ENCODE measurements at regions not wholly inside any gene's neighbourhood (a gene's known extent, or its start where the extent isn't known, plus 50 kb on each side); places are given as distances from the start of the nearest gene placed in this dataset.
"Not testable (repeated sequence)": the region's sequence is repeated elsewhere in the genome, so short reads cannot be mapped to it uniquely, and the experiment has no call there.

DNA sequence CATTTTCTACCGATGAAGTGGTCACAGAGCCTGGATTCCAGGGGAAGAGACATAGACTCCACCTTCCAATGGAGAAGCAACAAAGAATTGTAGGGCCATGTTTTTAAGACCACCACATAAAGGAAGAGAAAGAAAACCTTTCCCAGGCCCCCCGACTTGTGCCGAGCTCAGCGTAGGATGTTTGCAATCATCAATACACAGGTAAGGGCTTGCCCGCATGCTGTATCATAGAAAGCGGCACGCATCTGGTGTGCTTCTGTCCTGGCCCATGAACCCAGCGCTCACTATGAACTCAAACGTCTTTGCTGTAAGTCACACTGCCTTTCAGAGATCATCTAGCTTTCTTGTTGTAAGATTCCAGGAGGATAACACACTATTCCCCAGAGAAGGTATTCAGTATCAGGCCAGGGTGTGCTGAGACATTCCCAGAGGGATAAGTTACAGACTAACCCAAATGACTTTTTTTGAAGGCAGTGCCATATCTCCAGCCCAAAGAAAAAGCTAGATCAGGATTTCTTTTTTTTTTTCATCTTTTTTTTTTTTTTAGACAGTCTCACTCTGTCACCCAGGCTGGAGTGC lies 79.5 kb upstream of the RPL38 start:
- TF ChIP-seq, protein P1, sequence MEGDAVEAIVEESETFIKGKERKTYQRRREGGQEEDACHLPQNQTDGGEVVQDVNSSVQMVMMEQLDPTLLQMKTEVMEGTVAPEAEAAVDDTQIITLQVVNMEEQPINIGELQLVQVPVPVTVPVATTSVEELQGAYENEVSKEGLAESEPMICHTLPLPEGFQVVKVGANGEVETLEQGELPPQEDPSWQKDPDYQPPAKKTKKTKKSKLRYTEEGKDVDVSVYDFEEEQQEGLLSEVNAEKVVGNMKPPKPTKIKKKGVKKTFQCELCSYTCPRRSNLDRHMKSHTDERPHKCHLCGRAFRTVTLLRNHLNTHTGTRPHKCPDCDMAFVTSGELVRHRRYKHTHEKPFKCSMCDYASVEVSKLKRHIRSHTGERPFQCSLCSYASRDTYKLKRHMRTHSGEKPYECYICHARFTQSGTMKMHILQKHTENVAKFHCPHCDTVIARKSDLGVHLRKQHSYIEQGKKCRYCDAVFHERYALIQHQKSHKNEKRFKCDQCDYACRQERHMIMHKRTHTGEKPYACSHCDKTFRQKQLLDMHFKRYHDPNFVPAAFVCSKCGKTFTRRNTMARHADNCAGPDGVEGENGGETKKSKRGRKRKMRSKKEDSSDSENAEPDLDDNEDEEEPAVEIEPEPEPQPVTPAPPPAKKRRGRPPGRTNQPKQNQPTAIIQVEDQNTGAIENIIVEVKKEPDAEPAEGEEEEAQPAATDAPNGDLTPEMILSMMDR (conservative IDR thresholded peaks at IDR 0.05), result no peak
- H3K27ac ChIP-seq, result no peak overlapping the region

DNA sequence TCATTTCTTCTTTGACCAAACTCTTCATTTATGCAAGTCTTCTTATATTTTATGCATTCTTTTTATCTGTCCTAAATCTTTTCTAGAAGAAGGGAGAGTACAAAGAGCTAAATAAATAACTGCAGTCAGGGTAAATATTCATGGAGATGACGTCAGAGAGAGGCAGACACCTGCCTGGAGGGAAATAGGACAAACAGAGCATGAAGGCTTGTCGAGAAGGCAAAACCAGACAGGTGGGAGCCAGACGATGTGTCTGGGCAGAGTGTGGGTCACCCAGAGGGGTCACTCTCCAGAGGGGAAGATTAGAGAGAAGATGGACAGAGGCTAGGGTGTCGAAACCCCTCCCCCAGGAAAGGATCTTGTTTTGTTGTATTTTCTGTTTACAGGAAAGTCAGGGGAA lies 78.3 kb upstream of the RPL38 start:
- TF ChIP-seq, protein P1 (conservative IDR thresholded peaks at IDR 0.05), result no peak
- H3K27ac ChIP-seq, result peak overlapping the region; percentile 20; the same call in 1 of the 2 replicates

DNA sequence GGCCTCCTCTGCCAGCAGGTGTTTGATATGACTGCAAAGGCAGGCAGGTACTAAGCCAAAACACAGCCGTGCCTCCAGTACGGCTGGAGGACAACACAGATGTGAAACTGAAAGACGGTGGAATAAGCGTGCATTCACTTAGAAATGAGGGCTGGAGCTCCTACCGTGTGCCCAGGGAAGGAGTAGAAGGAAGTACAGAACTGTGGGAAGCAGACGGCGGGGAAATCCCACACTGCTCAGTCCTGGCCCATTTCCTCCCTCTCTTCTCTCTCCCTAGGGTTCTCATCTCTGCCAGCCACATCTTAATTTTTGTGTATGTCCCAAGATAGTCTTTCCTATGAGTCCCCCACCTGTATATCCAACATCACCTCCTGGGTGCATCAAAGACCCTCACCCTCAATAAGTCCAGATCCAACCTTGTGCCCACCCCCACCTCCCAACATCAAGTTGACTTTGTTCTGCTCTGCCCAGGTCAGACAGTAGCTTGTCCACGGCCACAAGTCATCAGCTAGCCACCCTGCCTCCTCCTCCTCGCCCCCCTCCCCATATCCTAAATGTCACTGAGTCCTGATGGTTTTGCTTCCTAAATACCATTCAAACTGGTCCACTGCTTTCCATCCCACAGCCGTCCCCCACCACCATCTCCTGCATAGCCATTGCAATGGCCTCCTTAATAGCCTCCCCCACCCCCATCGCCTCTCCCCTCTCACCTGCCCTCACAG lies 77.1 kb upstream of the RPL38 start:
- TF ChIP-seq, protein P1 (conservative IDR thresholded peaks at IDR 0.05), result no peak
- H3K27ac ChIP-seq, result no peak overlapping the region

DNA sequence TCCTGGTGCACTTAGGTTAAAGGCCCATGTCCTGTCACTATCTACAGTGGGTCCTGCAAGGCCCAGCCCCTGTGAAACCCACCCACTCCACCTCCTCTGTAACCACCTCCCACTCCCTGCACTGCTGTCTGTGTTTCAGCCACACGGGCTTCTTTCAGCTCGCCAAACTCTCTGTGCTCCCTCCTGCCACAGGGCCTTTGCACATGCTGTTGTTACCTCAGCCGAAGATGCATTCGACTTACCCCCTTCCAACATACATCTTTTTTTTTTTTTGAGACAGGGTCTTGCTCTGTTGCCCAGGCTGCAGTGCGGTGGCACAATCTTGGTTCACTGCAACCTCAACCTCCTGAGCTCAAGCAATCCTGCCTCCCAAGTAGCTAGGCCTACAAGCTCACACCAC lies 76.5 kb upstream of the RPL38 start:
- TF ChIP-seq, protein P1 (conservative IDR thresholded peaks at IDR 0.05), result no peak
- no peak overlapping the region for H3K27ac ChIP-seq

DNA sequence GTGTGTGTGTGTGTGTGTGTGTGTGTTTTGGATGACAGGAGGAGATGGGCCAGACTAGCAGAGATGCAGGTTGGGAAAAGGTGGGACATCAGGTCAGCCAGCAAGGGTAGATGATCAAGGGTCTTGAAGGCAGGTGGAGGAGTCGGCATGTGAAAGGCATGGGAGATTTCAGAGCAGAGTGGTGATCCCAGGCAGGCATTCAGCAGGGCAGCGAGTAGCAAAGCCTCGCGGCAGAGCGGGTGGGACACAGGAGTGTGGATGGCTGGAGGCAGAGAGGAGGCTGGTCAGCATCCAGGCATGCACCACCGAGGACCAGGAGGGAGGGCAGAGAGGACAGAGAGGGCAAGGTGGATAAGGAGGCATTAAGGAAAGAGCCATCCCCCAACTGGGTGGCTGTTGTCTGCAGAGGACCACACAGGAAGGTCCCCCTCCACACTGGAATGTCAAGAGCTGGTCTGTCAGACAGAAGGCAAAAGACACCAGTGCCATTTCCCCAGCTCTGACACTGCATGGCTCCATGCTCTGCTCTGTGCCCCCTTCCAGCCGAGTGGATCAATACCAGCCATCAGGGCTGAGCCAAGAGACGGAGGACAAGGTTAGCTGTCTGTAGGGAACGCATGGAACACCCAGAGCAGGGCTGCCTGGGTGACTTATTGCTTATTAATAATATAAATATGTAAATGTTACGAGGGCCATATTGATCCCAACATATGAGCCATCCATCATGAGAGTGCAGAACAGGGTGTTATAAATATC lies 74.8 kb upstream of the RPL38 start:
- H3K27ac ChIP-seq, result no peak overlapping the region
- TF ChIP-seq, protein P1 (conservative IDR thresholded peaks at IDR 0.05), result no peak

- H3K27ac ChIP-seq, result not testable (repeated sequence)
These were observed 73.7 kb upstream of the RPL38 start for GRCh38 chr17:74129800-74130199.

- H3K27ac ChIP-seq, result no peak overlapping the region
- TF ChIP-seq, protein P1 (conservative IDR thresholded peaks at IDR 0.05), result no peak
These were observed 73.2 kb upstream of the RPL38 start for GRCh38 chr17:74130276-74130675.
